ENCODE measurements at regions not wholly inside any gene's neighbourhood (a gene's known extent, or its start where the extent isn't known, plus 50 kb on each side); places are given as distances from the start of the nearest gene placed in this dataset.

DNA sequence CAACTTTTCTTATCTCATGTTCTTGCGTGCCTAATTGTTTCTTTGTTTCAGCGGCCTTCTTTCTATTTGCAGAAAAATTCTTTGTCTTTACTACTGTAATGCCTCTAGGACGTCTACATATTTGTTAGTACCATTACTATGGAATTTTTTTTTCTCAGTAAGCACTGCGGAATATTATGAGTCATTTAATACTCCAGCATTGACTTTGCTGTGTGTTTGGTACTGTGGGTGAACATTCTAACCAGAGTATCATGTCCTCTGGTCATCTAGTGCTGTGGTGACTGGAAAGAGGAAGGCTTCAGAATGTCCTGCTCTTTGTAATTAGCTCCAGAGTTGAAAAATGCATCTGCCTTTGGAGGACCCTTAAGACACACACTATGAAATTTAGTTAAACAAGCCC lies 58.5 kb upstream of the FERD3L start:
- H3K27me3 ChIP-seq (ENCODE audit: insufficient read depth, low read length): no peaks in the 10 kb centered on the region
- no peaks in the 10 kb centered on the region for H3K79me2 ChIP-seq (ENCODE audit: insufficient read depth, low read length)
- H3K23me2 ChIP-seq (ENCODE audit: insufficient read length, low read depth, low read length, poor library complexity, severe bottlenecking): no peaks in the 10 kb centered on the region
- Mint-ChIP-seq H3K27ac (no peak overlapping the region), H3K27me3 (ENCODE audit: low read depth) (no peaks in the 10 kb centered on the region), H3K36me3 (ENCODE audit: insufficient read depth in 1 of 3, low read depth in 3 of 3) (no peaks in the 10 kb centered on the region), H3K9me3 (peaks cover 0 to 3% of the 10 kb centered on the region in 2 experiments; a peak in 2 of 5 replicates), H3K4me1 (no peaks in the 10 kb centered on the region), H3K4me3 (no peak overlapping the region)
- H2BK20ac ChIP-seq (ENCODE audit: low read depth, low read length, poor library complexity, severe bottlenecking): no peak overlapping the region
- no peak overlapping the region for H3K18ac ChIP-seq (ENCODE audit: insufficient read length, low read depth, low read length)
- H3K4me2 ChIP-seq (ENCODE audit: insufficient read depth, insufficient read length, low read length): no peak overlapping the region
- H2AK5ac ChIP-seq (ENCODE audit: insufficient read length, low read length): no peak overlapping the region
- no peak overlapping the region for H3K56ac ChIP-seq (ENCODE audit: insufficient read length, low read depth, low read length)
- no peak overlapping the region for H2BK5ac ChIP-seq (ENCODE audit: insufficient read length, low read length)
- H3K4me1 ChIP-seq (ENCODE audit: insufficient read depth, low read length): no peaks in the 10 kb centered on the region
- no peak overlapping the region for H3K14ac ChIP-seq (ENCODE audit: insufficient read depth, low read length)
- H3K27ac ChIP-seq (ENCODE audit: insufficient read length, low read depth, low read length): no peak overlapping the region
- no peak overlapping the region for H3K9ac ChIP-seq (ENCODE audit: extremely low read depth, insufficient read length, low read length)
- H4K8ac ChIP-seq (replicated peaks; ENCODE audit: insufficient read length, low read depth, low read length): no peak overlapping the region
- H4K20me1 ChIP-seq (ENCODE audit: control insufficient read depth, insufficient read depth, insufficient read length): no peaks in the 10 kb centered on the region
- H2BK120ac ChIP-seq (ENCODE audit: low read depth, low read length, poor library complexity, severe bottlenecking): no peak overlapping the region
- H3K4ac ChIP-seq (ENCODE audit: low read depth, low read length): no peak overlapping the region
- no peak overlapping the region for H4K5ac ChIP-seq (ENCODE audit: insufficient read length, low read depth, low read length)
- no peak overlapping the region for H2BK12ac ChIP-seq (ENCODE audit: insufficient read length, low read depth, low read length)
- WGBS (ENCODE audit: extremely low coverage, insufficient read length, low lambda C conversion rate): no CpG with 5 or more reads among the region's 4 CpGs
- no peak overlapping the region for H2AFZ ChIP-seq (ENCODE audit: low read length)
- no peak overlapping the region for H3K23ac ChIP-seq (ENCODE audit: insufficient read length, low read depth, low read length)
- DNase-seq: no peak
- no peak overlapping the region for H3T11ph ChIP-seq (ENCODE audit: low read length)
- no peaks in the 10 kb centered on the region for H3K9me3 ChIP-seq (ENCODE audit: control insufficient read depth, low read depth, low read length)
- H4K91ac ChIP-seq (ENCODE audit: insufficient read length, low read depth, low read length): no peak overlapping the region
- no peaks in the 10 kb centered on the region for H3K79me1 ChIP-seq (ENCODE audit: insufficient read depth, low read depth, low read length, poor library complexity, severe bottlenecking)
- H2BK15ac ChIP-seq (ENCODE audit: low read depth, low read length): no peak overlapping the region
- TF ChIP-seq, protein P1, sequence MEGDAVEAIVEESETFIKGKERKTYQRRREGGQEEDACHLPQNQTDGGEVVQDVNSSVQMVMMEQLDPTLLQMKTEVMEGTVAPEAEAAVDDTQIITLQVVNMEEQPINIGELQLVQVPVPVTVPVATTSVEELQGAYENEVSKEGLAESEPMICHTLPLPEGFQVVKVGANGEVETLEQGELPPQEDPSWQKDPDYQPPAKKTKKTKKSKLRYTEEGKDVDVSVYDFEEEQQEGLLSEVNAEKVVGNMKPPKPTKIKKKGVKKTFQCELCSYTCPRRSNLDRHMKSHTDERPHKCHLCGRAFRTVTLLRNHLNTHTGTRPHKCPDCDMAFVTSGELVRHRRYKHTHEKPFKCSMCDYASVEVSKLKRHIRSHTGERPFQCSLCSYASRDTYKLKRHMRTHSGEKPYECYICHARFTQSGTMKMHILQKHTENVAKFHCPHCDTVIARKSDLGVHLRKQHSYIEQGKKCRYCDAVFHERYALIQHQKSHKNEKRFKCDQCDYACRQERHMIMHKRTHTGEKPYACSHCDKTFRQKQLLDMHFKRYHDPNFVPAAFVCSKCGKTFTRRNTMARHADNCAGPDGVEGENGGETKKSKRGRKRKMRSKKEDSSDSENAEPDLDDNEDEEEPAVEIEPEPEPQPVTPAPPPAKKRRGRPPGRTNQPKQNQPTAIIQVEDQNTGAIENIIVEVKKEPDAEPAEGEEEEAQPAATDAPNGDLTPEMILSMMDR (conservative IDR thresholded peaks at IDR 0.05): no peak
